Neuronal stem cell (in vitro differentiated cells): ENCODE measurements at regions not wholly inside any gene's neighbourhood (a gene's known extent, or its start where the extent isn't known, plus 50 kb on each side); places are given as distances from the start of the nearest gene placed in this dataset.
"Not testable (repeated sequence)": the region's sequence is repeated elsewhere in the genome, so short reads cannot be mapped to it uniquely, and the experiment has no call there.

ENCODE experiments used
- DNase-seq: peaks from one replicate; pipeline ENCODE4 v3.0.0-alpha.2; 2013; ENCODE audit warnings: low spot score
- H2AFZ ChIP-seq: one replicate; pipeline ENCODE4 v1.6.1; 2013; ENCODE audit warnings: mild to moderate bottlenecking, low read length, inconsistent platforms
- H2AK5ac ChIP-seq: 2 replicates; pipeline ENCODE4 v1.6.1; 2013; ENCODE audit warnings: low read depth, mild to moderate bottlenecking, inconsistent platforms, low read length, moderate library complexity, mixed read lengths
- H2BK120ac ChIP-seq: 2 replicates; pipeline ENCODE4 v1.6.1; 2013; ENCODE audit warnings: low read depth, mild to moderate bottlenecking, inconsistent platforms, low read length, moderate library complexity, mixed read lengths
- H2BK12ac ChIP-seq: one replicate; pipeline ENCODE4 v1.6.1; 2013; ENCODE audit warnings: low read length, inconsistent platforms
- H2BK15ac ChIP-seq: 2 replicates; pipeline ENCODE4 v1.6.1; 2013; ENCODE audit warnings: mild to moderate bottlenecking, low read length, inconsistent platforms, mixed read lengths
- H2BK5ac ChIP-seq: one replicate; pipeline ENCODE4 v1.6.1; 2013; ENCODE audit warnings: inconsistent platforms, mild to moderate bottlenecking, low read length, moderate library complexity
- H3K14ac ChIP-seq: one replicate; pipeline ENCODE4 v1.6.1; 2013; ENCODE audit warnings: low read length, inconsistent platforms
- H3K18ac ChIP-seq: 2 replicates; pipeline ENCODE4 v1.6.1; 2013; ENCODE audit warnings: low read length, inconsistent platforms
- H3K23ac ChIP-seq: 2 replicates; pipeline ENCODE4 v1.6.1; 2013; ENCODE audit warnings: low read depth, mild to moderate bottlenecking, mixed read lengths, low read length, inconsistent platforms; ENCODE audit not compliant: poor library complexity
- H3K27ac ChIP-seq: replicated peaks from 3 replicates; pipeline ENCODE4 v1.5.1; 2013; ENCODE audit warnings: low read length, inconsistent platforms
- H3K27me3 ChIP-seq, 3 experiments: 2 replicates each; pipeline ENCODE4 v1.6.1; 2013; ENCODE audit warnings: low read length in 3 of 3, mild to moderate bottlenecking in 2 of 3, inconsistent platforms in 1 of 3, low read depth in 1 of 3, mixed read lengths in 1 of 3, moderate library complexity in 1 of 3; ENCODE audit not compliant: control insufficient read depth in 3 of 3, insufficient read depth in 3 of 3
- H3K36me3 ChIP-seq, 2 donors: replicated peaks in 1 of 2; 2 replicates each; pipeline ENCODE4 v1.6.1; 2013; ENCODE audit warnings: low read length in 2 of 2; ENCODE audit not compliant: control insufficient read depth in 2 of 2, insufficient read depth in 2 of 2
- H3K4ac ChIP-seq: 2 replicates; pipeline ENCODE4 v1.6.1; 2013; ENCODE audit warnings: inconsistent platforms, mild to moderate bottlenecking, low read length, moderate library complexity
- H3K4me1 ChIP-seq, 2 donors: 1 replicate in 1 of 2; 2 replicates in 1 of 2; pipeline ENCODE4 v1.6.1; 2013; ENCODE audit warnings: low read length in 2 of 2, low read depth in 1 of 2; ENCODE audit not compliant: control insufficient read depth in 2 of 2, insufficient read depth in 1 of 2
- H3K4me2 ChIP-seq: one replicate; pipeline ENCODE4 v1.6.1; 2013; ENCODE audit warnings: mild to moderate bottlenecking, low read length, inconsistent platforms; ENCODE audit not compliant: insufficient read depth, poor library complexity, severe bottlenecking
- H3K4me3 ChIP-seq, 2 donors: 2 replicates each; pipeline ENCODE4 v1.5.1; 2013; ENCODE audit warnings: low read length in 2 of 2, mild to moderate bottlenecking in 2 of 2, inconsistent platforms in 1 of 2, moderate library complexity in 1 of 2
- H3K79me1 ChIP-seq: one replicate; pipeline ENCODE4 v1.6.1; 2013; ENCODE audit warnings: low read depth, mild to moderate bottlenecking, inconsistent platforms, low read length, moderate library complexity
- H3K9ac ChIP-seq: one replicate; pipeline ENCODE4 v1.6.1; 2013; ENCODE audit warnings: mild to moderate bottlenecking, low read depth, low read length, inconsistent platforms; ENCODE audit not compliant: poor library complexity
- H3K9me3 ChIP-seq, 2 donors: replicated peaks in 1 of 2; 2 replicates each; pipeline versions ENCODE3 to v1.6.1; 2013; ENCODE audit warnings: low read length in 2 of 2, mild to moderate bottlenecking in 2 of 2, inconsistent platforms in 1 of 2, low read depth in 1 of 2, mixed read lengths in 1 of 2, moderate library complexity in 1 of 2; ENCODE audit not compliant: control insufficient read depth in 2 of 2, insufficient read depth in 1 of 2
- H4K8ac ChIP-seq: one replicate; pipeline ENCODE4 v1.6.1; 2013; ENCODE audit warnings: low read depth, mild to moderate bottlenecking, inconsistent platforms, low read length, moderate library complexity
- H4K91ac ChIP-seq: one replicate; pipeline ENCODE4 v1.6.1; 2013; ENCODE audit warnings: low read length, low read depth, mild to moderate bottlenecking, inconsistent platforms; ENCODE audit not compliant: poor library complexity
- WGBS, 2 donors: extraction: QIAGEN DNeasy Blood & Tissue Kit; methylation state at CpG; one replicate each; pipeline ENCODE4 v1.1.7; 2013; ENCODE audit warnings: missing lambda C conversion rate in 2 of 2, mixed read lengths in 1 of 2; ENCODE audit not compliant: insufficient read length in 2 of 2, insufficient replicate concordance in 1 of 2; ENCODE audit errors: extremely low coverage in 2 of 2; 5-methylcytosine and 5-hydroxymethylcytosine counted together

DNA sequence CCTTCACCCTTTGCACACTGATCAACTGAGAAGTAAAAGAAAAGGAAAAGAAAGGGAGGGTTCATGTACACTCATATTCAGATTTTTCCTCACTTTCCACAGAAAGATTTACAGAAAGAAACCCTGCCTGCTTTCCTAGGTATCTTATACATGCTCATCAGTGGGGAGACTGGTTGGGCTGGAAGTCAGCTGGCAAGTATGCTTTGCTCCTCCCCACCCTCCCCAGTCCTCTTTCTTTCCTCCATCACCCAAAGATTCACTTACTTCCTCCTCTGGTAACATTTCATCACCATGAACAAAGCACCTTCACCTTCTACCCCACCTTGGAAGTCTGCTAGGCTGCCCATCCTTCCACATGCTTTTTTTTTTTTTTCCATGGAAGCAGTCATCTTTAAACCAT lies 153.2 kb upstream of the NRBF2 start:
- H3K4ac ChIP-seq = no peak overlapping the region
- no peak overlapping the region for H3K18ac ChIP-seq
- H3K14ac ChIP-seq = no peak overlapping the region
- no peak for DNase-seq
- peaks cover 0 to 6% of the 10 kb centered on the region in 2 donors for H3K4me1 ChIP-seq
- H2AK5ac ChIP-seq = no peak overlapping the region
- H4K8ac ChIP-seq = no peak overlapping the region
- H3K9ac ChIP-seq = no peak overlapping the region
- H3K4me2 ChIP-seq = no peak overlapping the region
- no peak overlapping the region for H3K27ac ChIP-seq
- peaks cover 0 to 4% of the 10 kb centered on the region in 2 donors for H3K9me3 ChIP-seq
- H2BK120ac ChIP-seq = no peak overlapping the region
- no peak overlapping the region for H2BK12ac ChIP-seq
- H3K79me1 ChIP-seq = no peaks in the 10 kb centered on the region
- H3K36me3 ChIP-seq = no peaks in the 10 kb centered on the region
- no peak overlapping the region for H2BK5ac ChIP-seq
- no peak overlapping the region for H3K23ac ChIP-seq
- H3K4me3 ChIP-seq = no peak overlapping the region
- no peak overlapping the region for H4K91ac ChIP-seq
- no peak overlapping the region for H2BK15ac ChIP-seq
- no peak overlapping the region for H2AFZ ChIP-seq
- no peaks in the 10 kb centered on the region for H3K27me3 ChIP-seq

DNA sequence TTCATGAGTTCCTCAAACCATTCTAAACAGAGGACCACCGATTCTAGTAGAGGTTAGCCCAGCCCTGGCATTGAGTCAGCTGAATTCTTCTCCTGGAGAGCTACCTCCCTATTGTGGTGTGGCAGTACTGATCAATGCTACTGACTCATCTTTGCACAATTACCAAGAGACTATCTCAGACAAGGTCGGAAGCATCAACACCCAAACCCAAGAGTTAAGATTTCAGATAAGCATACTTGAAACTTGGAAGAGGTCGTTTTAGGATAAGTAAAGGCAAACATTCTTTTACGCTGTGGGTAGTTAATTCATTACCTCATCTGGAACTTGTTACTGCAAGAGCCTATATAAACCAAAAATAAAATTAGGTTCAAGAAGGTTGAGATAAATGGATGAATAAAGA lies 154.6 kb upstream of the NRBF2 start:
- DNase-seq = no peak
- H3K9me3 ChIP-seq = peaks cover 2 to 4% of the 10 kb centered on the region in 2 donors
- WGBS, 2 donors = no CpG with 5 or more reads among the region's 4 CpGs
- peaks cover 0 to 6% of the 10 kb centered on the region in 2 donors for H3K4me1 ChIP-seq
- H3K79me1 ChIP-seq = no peaks in the 10 kb centered on the region
- no peak overlapping the region for H3K23ac ChIP-seq
- H3K9ac ChIP-seq = no peak overlapping the region
- H2AFZ ChIP-seq = no peak overlapping the region
- no peak overlapping the region for H3K14ac ChIP-seq
- no peak overlapping the region for H3K18ac ChIP-seq
- H4K91ac ChIP-seq = no peak overlapping the region
- H3K27ac ChIP-seq = no peak overlapping the region
- H2BK12ac ChIP-seq = no peak overlapping the region
- H2BK120ac ChIP-seq = no peak overlapping the region
- H3K4me3 ChIP-seq = no peak overlapping the region
- no peak overlapping the region for H2BK5ac ChIP-seq
- no peak overlapping the region for H2BK15ac ChIP-seq
- H3K36me3 ChIP-seq = no peaks in the 10 kb centered on the region
- H3K4ac ChIP-seq = no peak overlapping the region
- no peaks in the 10 kb centered on the region for H3K27me3 ChIP-seq
- H2AK5ac ChIP-seq = no peak overlapping the region
- H3K4me2 ChIP-seq = no peak overlapping the region
- H4K8ac ChIP-seq = no peak overlapping the region

DNA sequence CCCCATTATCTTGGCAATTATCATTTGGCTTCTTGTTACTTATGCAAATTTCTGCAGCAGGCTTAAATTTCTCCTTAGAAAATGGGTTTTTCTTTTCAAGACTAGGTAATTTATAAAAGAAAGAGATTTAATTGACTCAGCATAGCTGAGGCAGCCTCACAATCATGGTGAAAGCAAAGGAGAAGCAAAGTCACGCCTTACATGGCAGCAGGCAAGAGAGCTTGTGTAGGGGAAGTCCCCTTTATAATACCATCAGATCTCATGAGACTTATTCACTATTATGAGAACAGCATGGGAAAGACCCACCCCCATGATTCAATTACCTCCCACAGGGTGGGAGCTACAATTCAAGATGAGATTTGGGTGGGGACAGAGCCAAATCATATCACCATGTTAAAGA lies 158.3 kb upstream of the NRBF2 start:
- not testable (repeated sequence) for H3K4ac ChIP-seq, H3K4me2 ChIP-seq, H3K4me1 ChIP-seq, H3K36me3 ChIP-seq, H3K23ac ChIP-seq, H3K27ac ChIP-seq, H2AK5ac ChIP-seq, H3K9ac ChIP-seq, DNase-seq, H3K4me3 ChIP-seq, H2BK5ac ChIP-seq, H3K27me3 ChIP-seq, H3K79me1 ChIP-seq, H3K14ac ChIP-seq, H2BK12ac ChIP-seq, H4K91ac ChIP-seq, H2BK120ac ChIP-seq, H2BK15ac ChIP-seq, H3K9me3 ChIP-seq, H4K8ac ChIP-seq, H3K18ac ChIP-seq, H2AFZ ChIP-seq
- no CpG with 5 or more reads among the region's 1 CpG for whole genome bisulfite sequencing, 2 donors

DNA sequence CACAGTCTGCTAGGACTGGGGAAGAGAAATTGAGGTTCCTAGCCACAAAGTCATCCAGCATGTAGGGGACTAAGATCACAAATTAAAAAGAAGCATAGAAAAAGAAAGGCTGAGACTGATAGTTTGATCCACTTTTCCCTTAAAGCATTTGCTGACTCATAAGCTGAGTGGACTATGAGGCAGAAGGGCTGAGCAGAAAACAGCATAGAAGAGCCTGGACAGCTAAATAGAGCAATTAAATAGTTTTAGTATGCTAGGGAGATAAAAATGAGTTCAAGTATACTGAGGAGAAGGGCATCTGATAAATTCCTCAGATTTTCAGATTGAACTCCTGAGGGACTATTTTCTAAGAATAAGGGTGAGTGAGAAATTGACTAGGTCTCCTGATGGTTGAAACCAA lies 155.9 kb upstream of the EGR2 start:
- Histone ChIP-seq H3K23ac (no peak overlapping the region), H3K4me3 (no peak overlapping the region), H2BK120ac (no peak overlapping the region), H3K9me3 (peaks cover 2 to 4% of the 10 kb centered on the region in 2 donors), H3K14ac (no peak overlapping the region), H2AK5ac (no peak overlapping the region), H3K18ac (no peak overlapping the region), H2BK5ac (no peak overlapping the region), H2AFZ (no peak overlapping the region), H3K27ac (no peak overlapping the region), H3K27me3 (no peaks in the 10 kb centered on the region), H3K4me1 (peaks cover 0 to 3% of the 10 kb centered on the region in 2 donors), H3K36me3 (no peaks in the 10 kb centered on the region), H3K9ac (no peak overlapping the region), H4K91ac (no peak overlapping the region), H2BK12ac (no peak overlapping the region), H2BK15ac (no peak overlapping the region), H3K79me1 (no peaks in the 10 kb centered on the region), H3K4me2 (no peak overlapping the region), H3K4ac (no peak overlapping the region), H4K8ac (no peak overlapping the region)
- no peak for DNase-seq
